CD4-positive, alpha-beta T cell treated with Interleukin-6 for 4 hours (primary cell): ENCODE measurements at regions not wholly inside any gene's neighbourhood (a gene's known extent, or its start where the extent isn't known, plus 50 kb on each side); places are given as distances from the start of the nearest gene placed in this dataset.
A peak's percentile ranks its signal among the peaks of the same experiment; 100 is the strongest.

Source experiments
- DNase-seq: peaks from one replicate; pipeline ENCODE4 v3.0.0-alpha.2; 2020; ENCODE audit warnings: mixed read lengths

DNA sequence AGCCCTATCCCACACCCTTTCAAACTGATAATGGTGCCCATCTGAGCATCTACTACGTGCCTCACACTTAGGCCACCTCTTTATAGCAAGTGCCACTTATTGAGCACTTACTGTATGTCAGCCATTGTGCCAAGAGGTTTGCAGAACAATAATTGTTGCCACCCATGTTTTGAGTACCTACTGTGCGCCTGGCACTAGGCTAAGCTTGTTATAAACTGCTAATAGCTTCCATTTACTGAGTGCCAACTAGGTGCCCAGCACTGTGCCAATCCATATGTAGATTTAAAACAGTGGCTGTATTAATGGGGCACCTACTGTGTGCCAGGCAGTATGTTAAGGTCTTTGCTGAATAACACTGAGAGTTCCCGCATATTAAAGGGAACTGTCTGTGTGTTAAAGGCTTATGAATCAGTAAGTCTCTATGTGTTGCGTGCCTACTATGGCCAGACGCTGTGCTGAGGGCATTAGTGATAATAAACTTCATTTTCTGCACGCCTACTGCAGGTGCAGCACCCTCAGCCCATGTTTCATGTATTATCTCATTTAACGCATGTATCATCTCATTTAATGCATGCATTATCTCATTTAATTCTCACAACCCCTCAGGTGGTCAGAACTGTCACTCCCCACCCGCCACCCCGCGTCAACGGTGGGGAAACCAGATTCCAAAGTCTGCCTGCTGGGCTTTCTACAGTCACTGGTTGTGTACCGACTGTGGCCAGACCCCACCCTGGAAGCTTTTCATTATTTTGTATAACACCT lies 105.0 kb downstream of the PTPRS start:
- no peak for DNase-seq

DNA sequence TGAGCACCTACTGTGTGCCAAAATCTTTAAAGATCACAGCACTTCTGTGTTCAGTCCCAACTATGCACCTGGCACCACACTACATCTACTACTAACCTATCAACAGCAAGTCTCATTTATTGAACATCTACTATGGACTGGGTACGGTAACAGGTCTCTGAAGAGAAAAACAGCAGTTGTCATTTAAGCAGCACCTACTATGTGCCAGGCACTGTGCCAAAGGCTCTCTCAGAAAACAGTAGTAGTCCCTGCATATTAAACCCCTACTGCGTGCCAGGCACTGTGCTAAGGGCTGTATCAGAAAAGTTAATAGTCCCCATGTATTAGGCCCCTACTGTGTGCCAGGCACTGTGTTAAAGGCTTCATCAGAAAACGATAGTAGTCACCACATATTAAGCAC lies 106.2 kb downstream of the PTPRS start:
- DNase-seq = no peak

DNA sequence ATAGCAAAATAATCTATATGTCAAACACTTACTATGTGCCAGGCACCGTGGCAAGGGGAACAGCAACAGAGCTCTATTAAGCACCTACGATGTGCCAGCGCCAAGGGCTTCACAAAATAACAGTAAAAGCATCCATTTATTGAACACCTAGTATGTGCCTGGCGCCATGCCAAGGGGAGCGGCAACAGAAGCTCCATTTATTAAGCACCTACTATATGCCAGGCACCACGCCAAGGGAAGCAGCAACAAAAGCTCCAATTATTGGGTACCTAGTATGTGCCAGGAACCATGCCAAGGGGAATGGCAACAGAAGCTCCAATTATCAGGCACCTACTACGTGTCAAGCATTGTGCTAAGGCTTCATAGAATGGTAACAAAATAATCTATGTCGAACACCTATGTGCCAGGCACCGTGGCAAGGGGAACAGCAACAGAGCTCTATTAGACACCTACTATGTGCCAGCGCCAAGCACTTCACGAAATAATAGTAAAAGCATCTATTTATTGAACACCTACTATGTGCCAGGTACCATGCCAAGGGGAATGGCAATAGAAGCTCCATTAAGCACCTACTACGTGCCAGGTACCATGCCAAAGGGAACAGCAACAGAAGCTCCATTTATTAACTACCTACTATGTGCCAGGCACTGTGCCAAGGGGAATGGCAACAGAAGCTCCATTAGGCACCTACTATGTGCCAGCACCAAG lies 107.7 kb downstream of the PTPRS start:
- DNase-seq = no peak

- DNase-seq = no peak
These were observed 108.5 kb downstream of the PTPRS start for GRCh38 chr19:5231857-5232678.

- DNase-seq = no peak
These were observed 109.7 kb downstream of the PTPRS start for GRCh38 chr19:5230730-5231555.

GRCh38 chr19:5229778-5230335 lies 110.8 kb downstream of the PTPRS start:
- DNase-seq = no peak

- DNase-seq = no peak
These were observed 111.5 kb downstream of the PTPRS start for GRCh38 chr19:5228932-5229777.

GRCh38 chr19:5228490-5228889 lies 112.1 kb downstream of the PTPRS start:
- no peak for DNase-seq

- peak; percentile 8 for DNase-seq
These were observed 114.9 kb downstream of the PTPRS start for GRCh38 chr19:5225486-5226345.

DNA sequence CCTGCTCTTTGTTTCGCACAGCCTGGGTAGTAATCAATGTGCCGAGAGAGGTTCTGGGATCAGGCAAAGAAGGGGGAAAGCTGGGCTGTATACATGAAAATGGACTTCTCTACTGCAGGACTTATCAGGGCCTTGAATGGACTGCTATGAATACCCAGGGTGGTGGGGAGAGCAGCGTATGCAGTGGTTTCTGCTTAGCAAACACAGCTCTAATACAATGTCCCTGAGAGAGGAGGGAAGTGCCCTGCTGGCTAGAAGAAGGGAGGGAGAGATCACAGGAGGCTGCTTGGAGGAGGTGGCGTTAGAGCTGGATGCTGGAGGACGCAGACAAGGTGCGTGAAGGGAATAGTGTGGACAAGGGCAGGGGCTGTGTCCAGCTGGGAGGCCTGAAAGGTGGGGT lies 116.1 kb downstream of the PTPRS start:
- no peak for DNase-seq

DNA sequence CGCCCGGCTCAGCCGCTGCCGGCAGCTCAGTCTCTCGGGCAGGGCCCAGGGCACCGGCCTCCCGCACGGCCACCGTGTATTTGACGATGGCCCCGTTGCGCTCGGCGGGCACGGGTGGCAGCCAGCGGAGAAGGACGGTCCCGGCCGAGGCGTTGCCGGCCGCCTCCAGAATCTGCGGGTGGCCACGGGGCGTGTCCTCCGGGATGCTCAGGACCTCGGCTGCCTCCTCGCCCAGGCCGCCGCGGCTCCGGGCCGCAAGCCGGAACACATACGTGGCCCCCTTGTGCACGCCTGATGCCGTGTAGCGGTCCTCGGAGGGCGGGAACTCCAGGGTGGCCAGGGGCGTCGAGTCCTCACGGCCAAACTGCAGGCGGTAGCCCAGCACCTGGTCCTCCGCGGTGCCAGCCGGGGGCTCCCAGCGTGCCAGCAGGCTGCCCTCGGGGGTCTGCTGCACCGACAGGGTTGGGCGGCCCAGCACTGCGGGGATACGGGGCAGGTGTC lies 117.7 kb downstream of the PTPRS start:
- no peak for DNase-seq

- no peak for DNase-seq
These were observed 118.4 kb downstream of the PTPRS start for GRCh38 chr19:5222178-5222577.

DNA sequence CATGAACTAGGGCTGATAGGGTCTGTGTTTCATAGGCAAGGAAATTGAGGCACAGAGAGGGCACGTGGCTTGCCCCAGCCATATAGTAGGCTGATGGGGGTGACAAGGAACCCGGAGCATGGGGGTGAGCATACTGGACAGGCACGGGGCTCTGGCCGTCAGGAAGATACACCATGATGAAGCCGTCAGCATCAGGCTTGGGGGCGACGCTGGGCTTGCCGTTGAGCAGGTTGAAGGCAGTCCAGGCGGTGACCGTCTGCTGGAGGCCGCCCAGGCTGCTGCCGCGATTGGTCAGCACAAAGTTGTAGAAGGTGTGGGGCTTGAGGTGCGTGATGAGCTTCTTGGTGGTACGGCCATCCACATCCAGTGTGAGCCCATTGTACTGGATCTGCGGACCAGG lies 119.7 kb downstream of the PTPRS start:
- no peak for DNase-seq

GRCh38 chr19:5220361-5220760 lies 120.3 kb downstream of the PTPRS start:
- no peak for DNase-seq

- no peak for DNase-seq
These were observed 120.9 kb downstream of the PTPRS start for GRCh38 chr19:5219551-5220304.

GRCh38 chr19:5218963-5219530 lies 121.6 kb downstream of the PTPRS start:
- DNase-seq = no peak

DNA sequence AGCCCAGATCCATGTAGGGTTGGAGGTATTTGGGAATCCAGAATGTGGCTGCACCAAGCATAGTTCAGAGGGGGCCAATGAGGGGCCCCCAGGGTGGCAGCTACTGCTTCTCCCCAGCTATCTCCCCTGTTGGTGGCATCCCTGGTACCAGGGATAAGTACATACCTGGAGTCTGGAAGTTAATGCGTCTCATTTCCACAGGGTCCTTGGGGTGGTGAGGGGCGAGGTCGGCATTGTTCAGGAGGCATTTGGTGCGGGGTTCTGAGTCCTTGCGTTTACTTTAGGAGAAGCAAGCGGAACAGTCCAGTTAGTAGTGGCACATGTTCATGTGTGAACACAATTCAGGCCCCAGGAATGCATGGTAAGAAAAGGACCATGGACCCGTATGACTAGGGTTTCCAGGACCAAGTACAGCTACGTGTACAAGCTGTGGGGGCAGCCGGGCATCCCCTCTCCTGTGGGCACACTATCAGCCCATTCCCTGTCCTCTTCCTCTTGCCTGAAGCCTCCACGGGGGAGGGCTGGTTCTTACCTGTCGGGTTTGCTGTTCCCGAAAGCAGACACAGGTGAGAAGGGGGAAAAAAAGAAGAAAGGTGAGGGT lies 122.3 kb downstream of the PTPRS start:
- DNase-seq = no peak

DNA sequence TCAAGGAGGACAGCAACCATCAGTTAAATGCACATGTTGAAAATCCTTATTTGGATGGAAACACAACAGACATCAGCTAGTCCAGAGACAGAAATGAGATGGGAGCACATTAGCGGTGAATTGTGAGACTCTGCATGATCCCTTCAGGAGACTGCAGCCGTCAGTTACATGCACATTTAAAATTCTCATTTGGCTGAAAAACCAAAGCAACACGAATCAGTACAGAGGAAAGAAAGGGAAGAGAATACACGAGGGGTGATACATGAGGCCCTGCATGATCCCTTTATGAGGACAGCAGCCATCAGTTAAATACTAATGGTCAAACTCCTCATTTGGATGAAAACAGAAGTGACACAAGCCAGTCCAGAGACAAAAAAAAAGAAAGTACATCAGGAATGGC lies 123.4 kb downstream of the PTPRS start:
- DNase-seq = no peak
